ENCODE measurements at regions not wholly inside any gene's neighbourhood (a gene's known extent, or its start where the extent isn't known, plus 50 kb on each side); places are given as distances from the start of the nearest gene placed in this dataset.

DNA sequence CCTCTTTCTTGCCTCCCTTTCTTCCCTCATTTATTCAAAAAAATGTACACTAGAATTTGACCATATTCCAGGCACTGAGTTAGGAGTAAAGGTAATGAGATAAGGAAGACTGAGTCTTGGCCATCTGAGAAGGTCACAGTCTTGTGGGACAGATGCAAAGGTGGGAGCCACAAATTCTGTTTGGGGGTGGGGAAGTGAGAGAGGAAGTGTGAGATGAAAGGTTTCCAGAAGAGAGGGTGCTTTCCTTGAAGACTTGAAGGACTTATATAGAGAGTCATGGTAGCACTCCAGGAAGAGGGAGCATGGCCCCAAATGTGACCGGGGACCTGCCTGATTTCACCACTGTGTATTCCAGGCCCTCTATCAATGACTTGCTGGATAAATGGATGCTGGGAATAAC is 320.6 kb downstream of the LPIN1 start:
- Histone ChIP-seq H3K4me3 (ENCODE audit: control insufficient read depth in 2 of 3, extremely low read depth in 1 of 3, insufficient read depth in 2 of 3, low read depth in 1 of 3, low read length in 3 of 3) (no peak overlapping the region), H3K4me1 (ENCODE audit: control insufficient read depth, extremely low read depth, insufficient read depth, low read length) (no peaks in the 10 kb centered on the region), H3K79me2 (ENCODE audit: control insufficient read depth, insufficient read depth, low read length) (no peaks in the 10 kb centered on the region), H3K36me3 (ENCODE audit: control insufficient read depth in 2 of 2, extremely low read depth in 1 of 2, insufficient read depth in 2 of 2, low read length in 2 of 2) (no peaks in the 10 kb centered on the region), H4K20me1 (ENCODE audit: control insufficient read depth, extremely low read depth, insufficient read depth, low read length) (no peaks in the 10 kb centered on the region), H2AFZ (ENCODE audit: control insufficient read depth, low read length) (no peak overlapping the region), H3K9me1 (ENCODE audit: control insufficient read depth, extremely low read depth, insufficient read depth, low read length) (no peaks in the 10 kb centered on the region), H3K27me3 (ENCODE audit: control insufficient read depth, extremely low read depth, insufficient read depth, low read length) (no peaks in the 10 kb centered on the region), H3K9ac (ENCODE audit: control insufficient read depth, extremely low read depth, insufficient read depth, low read length) (no peak overlapping the region), H3K27ac (ENCODE audit: control insufficient read depth, insufficient read depth, low read length) (no peak overlapping the region), H3K9me3 (ENCODE audit: control insufficient read depth, low read depth, low read length) (no peaks in the 10 kb centered on the region), H3K4me2 (ENCODE audit: control insufficient read depth, extremely low read depth, insufficient read depth, low read depth, low read length) (no peak overlapping the region)
- FAIRE-seq: no peak
- DNase-seq (ENCODE audit: low read depth, low spot score): no peak
- no peak for TF ChIP-seq EZH2 (IDR thresholded peaks at IDR 0.05; ENCODE audit: low read length)
- no peak for TF ChIP-seq CTCF (optimal IDR thresholded peaks at IDR 0.05 in 1 of 3, IDR thresholded peaks at IDR 0.05 in 1 of 3, conservative IDR thresholded peaks at IDR 0.05 in 1 of 3; ENCODE audit: extremely low read depth in 1 of 3, insufficient read depth in 2 of 3, low read length in 3 of 3)
- dilution Hi-C loops (cut with MboI; ENCODE audit: extremely low pct_ligation_motif_present, low sequenced_read_pairs): no loop called here

DNA sequence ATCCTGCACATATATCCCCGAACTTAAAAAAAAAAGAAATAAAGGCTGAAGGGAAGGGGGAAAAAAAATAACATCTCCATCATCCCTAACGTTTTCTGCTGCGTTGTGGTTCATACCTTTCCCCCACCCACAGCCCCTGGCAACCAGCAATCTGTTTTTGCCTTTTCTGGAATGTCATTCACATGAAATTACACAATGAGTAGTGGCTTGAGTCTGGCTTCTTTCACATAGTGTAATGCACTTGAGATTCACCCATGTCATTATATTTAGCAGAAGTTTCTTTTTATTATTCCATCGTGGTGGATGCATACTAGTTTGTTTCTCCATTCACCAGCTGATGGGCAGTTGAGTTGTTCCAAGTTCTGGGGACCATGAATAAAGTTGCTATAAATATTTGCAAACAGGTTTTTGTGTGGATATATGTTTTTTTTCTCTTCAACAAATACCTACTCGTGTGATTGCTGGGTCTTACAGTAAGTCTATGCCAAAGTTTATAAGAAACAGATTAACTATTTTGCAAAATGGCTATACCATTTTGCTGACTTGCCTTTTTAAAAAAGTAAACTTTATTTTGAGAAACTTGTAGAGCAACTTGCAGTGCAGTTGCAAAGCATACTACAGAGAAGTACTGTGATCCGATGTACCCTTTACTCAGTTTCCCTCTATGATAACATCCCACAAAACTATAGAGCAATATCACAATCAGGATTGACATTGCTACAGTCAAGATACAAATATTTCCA is 322.5 kb downstream of the LPIN1 start:
- no peaks in the 10 kb centered on the region for H3K9me3 ChIP-seq (ENCODE audit: control insufficient read depth, low read depth, low read length)
- no peaks in the 10 kb centered on the region for H3K4me1 ChIP-seq (ENCODE audit: control insufficient read depth, extremely low read depth, insufficient read depth, low read length)
- H2AFZ ChIP-seq (ENCODE audit: control insufficient read depth, low read length): no peak overlapping the region
- H3K9ac ChIP-seq (ENCODE audit: control insufficient read depth, extremely low read depth, insufficient read depth, low read length): no peak overlapping the region
- H3K27me3 ChIP-seq (ENCODE audit: control insufficient read depth, extremely low read depth, insufficient read depth, low read length): no peaks in the 10 kb centered on the region
- H3K36me3 ChIP-seq (ENCODE audit: control insufficient read depth in 2 of 2, extremely low read depth in 1 of 2, insufficient read depth in 2 of 2, low read length in 2 of 2): no peaks in the 10 kb centered on the region
- no peak overlapping the region for H3K27ac ChIP-seq (ENCODE audit: control insufficient read depth, insufficient read depth, low read length)
- no peak overlapping the region for H3K4me2 ChIP-seq (ENCODE audit: control insufficient read depth, extremely low read depth, insufficient read depth, low read depth, low read length)
- H3K79me2 ChIP-seq (ENCODE audit: control insufficient read depth, insufficient read depth, low read length): no peaks in the 10 kb centered on the region
- DNase-seq (ENCODE audit: low read depth, low spot score): no peak
- dilution Hi-C loops (cut with MboI; ENCODE audit: extremely low pct_ligation_motif_present, low sequenced_read_pairs): no loop called here
- H4K20me1 ChIP-seq (ENCODE audit: control insufficient read depth, extremely low read depth, insufficient read depth, low read length): no peaks in the 10 kb centered on the region
- FAIRE-seq: no peak
- TF ChIP-seq EZH2 (IDR thresholded peaks at IDR 0.05; ENCODE audit: low read length) (no peak), CTCF (optimal IDR thresholded peaks at IDR 0.05 in 1 of 3, IDR thresholded peaks at IDR 0.05 in 1 of 3, conservative IDR thresholded peaks at IDR 0.05 in 1 of 3; ENCODE audit: extremely low read depth in 1 of 3, insufficient read depth in 2 of 3, low read length in 3 of 3) (no peak)
- no peaks in the 10 kb centered on the region for H3K9me1 ChIP-seq (ENCODE audit: control insufficient read depth, extremely low read depth, insufficient read depth, low read length)
- no peak overlapping the region for H3K4me3 ChIP-seq (ENCODE audit: control insufficient read depth in 2 of 3, extremely low read depth in 1 of 3, insufficient read depth in 2 of 3, low read depth in 1 of 3, low read length in 3 of 3)
